Inflammatory macrophage treated with lipopolysaccharide for 4 hours (primary cell): ENCODE measurements at regions not wholly inside any gene's neighbourhood (a gene's known extent, or its start where the extent isn't known, plus 50 kb on each side); places are given as distances from the start of the nearest gene placed in this dataset.
A peak's percentile ranks its signal among the peaks of the same experiment; 100 is the strongest.
"Not testable (repeated sequence)": the region's sequence is repeated elsewhere in the genome, so short reads cannot be mapped to it uniquely, and the experiment has no call there.

Source experiments
- DNase-seq: peaks from one replicate; pipeline ENCODE4 v3.0.0-alpha.2; 2020

DNA sequence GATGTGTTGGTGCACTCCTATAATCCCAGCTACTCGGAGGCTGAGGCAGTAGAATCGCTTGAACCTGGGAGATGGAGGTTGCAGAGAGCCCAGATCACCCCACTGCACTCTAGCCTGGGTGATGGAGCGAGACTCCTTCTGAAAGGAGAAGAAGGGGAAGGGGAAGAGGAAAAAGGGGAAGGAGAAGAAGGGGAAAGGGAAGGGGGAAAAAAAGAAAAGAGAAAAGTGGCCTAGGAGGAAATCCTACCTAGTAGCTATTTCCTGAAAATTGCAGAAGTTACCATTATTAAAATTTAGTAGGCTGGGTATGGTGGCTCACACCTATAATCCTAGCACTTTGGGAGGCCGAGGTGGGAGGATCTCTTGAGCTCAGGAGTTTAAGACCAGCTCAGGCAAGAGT lies 67.4 kb downstream of the ARRDC3 start:
- peak; percentile 53 for DNase-seq

GRCh38 chr5:91313757-91314673 lies 69.1 kb downstream of the ARRDC3 start:
- DNase-seq = peak; percentile 99

DNA sequence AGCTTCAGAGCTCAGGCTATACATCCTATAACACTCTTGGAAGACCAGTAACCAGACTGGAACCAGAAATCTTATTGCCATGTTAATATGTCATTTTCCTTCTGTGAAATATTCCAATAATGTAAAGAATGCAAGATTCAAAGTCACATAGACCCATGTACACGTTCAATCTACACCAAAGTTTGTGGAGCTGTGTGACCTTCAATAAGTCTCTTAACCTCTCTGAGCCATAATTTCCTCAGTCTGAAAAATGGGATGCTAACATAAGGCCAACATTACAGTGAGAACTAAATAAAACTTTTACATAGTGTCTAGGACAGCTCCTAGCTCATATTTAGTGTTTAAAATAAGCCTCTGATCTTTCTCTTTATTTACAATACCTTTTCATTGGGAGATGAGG lies 70.4 kb downstream of the ARRDC3 start:
- DNase-seq = no peak

DNA sequence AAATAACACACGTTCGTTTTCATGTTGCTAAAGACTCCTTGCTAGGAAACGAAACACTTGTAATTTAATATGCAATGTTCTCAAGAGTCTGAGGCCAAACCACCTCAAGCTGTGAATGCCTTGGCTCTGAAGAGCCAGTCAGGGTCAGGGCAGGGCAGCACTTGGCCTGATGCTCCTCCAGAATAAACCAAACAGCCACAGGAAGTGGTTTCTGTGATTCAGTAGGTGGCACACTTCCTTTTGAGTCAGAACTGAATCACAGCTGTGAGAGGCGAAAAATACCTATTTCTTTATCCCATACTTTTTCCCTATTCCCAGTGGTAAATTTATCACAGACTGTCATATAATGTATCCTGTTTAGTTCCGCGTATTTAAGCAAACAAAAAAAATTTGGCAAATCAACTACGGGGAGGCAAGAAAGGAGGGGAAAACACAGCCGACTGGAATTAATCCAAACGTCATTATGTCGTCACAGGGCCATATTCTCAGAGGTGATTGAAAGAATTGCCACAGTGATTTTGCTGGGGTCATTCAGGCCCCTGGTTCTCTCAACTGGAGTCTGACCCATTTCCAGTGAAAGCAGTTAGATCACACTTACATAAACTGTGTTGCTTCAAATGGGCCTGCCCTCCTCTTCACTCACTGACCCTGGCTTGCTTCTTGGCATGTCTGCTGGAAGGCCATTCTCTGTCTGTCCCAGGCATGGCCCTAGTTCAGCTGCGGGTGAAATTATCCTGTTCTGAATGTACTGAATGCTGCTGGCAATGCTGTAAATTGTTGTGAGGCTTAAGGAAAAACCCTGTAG lies 71.2 kb downstream of the ARRDC3 start:
- peak; percentile 94 for DNase-seq

DNA sequence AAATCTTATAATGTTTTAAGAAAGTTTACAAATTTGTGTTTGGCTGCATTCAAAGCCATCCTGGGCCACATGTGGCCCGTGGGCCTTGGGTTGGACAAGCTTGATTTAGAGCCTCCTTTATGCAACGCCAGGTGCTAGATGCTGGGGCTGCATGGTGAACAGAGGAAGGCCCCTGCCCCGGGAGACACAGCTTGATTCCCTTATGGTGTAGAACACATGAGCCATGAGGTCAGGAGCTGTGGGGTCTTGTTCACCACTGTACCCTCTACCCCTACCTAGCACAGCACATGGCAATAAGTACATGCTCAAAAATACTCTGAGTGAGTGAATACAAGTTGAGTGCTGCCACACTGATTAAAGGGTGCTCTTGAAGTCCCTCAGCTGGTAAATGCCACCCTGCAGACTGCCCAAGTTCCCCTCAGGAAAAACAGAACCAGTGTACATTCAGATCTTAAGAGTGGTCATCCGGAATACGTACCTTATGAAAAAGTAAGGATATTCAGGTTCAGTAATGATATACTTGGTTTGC lies 71.9 kb downstream of the ARRDC3 start:
- no peak for DNase-seq

- DNase-seq = not testable (repeated sequence)
Measured at GRCh38 chr5:91308157-91308556, 75.0 kb downstream of the ARRDC3 start.

DNA sequence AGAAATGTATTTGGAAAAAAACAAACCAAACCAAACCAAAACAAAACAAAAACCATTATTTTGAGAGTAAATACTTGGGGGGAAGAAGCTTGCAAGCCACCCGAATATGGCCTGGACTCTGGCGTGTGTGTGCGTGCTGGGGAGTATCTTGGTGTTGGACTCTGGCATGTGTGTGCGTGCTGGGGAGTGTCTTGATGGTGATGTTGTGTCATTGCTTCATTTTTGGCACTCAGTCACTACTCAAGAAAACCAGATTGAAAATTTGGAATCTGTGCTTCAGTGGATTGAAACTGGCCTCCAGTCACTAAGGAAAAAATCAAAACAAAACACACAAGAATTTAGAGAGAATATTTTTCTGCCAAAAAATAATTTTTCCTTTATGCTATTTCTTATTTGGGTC lies 76.1 kb downstream of the ARRDC3 start:
- no peak for DNase-seq

DNA sequence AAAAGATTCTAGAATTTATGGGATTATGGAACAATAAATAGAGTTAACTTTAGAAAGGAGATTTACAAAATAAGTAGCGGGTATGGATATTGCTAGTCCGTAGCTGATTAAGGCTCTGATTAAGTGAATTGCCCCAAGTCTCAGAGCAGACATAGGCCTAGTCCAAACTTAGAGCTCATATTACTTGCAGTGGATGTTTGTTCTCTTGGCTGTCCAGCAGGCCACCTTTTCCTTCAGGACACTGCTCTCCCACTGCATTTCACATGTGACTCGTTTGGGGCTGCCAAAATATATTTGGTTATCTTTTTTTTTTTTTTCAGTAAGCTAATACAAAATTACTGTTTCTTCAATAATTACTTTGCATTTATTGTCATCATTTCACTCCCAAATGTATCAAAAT lies 76.6 kb downstream of the ARRDC3 start:
- no peak for DNase-seq

DNA sequence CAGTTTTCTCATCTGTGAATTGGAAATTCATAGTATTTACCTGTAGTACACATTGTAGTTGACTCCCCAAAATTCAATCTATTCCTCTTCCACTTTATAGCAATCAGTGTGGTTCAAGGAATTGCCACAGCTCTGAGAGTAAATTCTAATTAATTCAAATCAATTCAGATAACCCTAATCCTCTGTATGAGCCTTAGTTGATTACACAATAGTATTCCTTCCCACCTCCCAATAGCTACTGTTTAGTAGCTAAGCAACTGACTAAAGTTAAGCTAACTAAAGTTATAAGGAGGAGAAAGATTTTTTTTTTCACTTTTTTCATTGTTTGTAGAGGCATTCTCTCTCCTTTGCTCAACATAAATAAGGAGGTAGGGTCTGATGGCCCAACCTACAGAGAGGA lies 77.5 kb downstream of the ARRDC3 start:
- DNase-seq = no peak

DNA sequence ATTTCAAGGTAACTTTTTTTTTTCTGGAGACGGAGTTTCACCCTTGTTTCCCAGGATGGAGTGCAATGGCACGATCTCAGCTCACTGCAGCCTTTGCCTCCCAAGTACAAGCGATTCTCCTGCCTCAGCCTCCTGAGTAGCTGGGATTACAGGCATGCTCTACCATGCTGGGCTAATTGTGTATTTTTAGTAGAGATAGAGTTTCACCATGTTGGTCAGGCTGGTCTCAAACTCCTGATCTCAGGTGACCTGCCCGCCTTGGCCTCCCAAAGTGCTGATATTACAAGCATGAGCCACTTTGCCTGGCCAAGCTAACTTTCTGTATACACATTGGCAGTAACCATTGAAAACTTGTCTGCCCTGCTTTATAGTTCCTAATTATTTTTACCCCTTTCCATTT lies 79.1 kb downstream of the ARRDC3 start:
- DNase-seq = not testable (repeated sequence)

- no peak for DNase-seq
Measured at GRCh38 chr5:91302958-91303357, 80.2 kb downstream of the ARRDC3 start.

DNA sequence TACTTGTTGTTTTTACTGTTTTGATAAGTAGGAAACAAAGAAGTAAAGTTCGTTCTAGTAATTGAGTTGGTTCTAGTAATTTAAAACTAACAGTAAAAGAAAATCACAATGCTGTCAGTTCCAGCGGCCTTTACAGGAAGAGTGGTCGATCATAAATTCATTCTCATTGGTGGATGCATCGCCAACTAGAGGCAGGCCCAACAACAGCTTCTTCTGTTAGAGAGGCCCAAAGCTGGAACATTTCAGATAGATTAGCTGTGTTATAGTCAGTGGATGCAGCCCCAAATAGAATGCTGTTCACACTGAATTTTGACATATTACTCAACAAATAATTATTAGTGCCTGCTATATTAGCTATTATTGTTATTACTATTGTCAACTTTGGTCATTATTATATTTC lies 80.8 kb downstream of the ARRDC3 start:
- no peak for DNase-seq

- DNase-seq = peak; percentile 94
Measured at GRCh38 chr5:91301106-91301846, 81.8 kb downstream of the ARRDC3 start.

DNA sequence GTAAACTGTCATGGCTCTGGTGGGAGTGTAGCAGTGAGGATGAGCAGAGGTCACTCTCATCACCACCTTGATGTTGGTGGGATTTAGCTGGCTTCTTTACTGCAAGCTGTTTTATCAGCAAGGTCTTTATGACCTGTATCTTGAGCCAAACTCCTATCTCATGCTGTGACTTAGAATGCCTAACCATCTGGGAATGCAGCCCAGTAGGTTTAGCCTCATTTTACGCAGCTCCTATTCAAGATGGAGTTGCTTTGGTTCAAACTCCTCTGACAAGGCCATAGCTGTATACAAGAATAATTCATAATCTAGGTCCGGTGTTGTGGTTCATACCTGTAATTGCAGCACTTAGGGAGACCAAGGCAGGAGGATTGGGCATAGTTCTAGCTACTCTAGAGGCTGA lies 85.1 kb downstream of the ARRDC3 start:
- DNase-seq = no peak

DNA sequence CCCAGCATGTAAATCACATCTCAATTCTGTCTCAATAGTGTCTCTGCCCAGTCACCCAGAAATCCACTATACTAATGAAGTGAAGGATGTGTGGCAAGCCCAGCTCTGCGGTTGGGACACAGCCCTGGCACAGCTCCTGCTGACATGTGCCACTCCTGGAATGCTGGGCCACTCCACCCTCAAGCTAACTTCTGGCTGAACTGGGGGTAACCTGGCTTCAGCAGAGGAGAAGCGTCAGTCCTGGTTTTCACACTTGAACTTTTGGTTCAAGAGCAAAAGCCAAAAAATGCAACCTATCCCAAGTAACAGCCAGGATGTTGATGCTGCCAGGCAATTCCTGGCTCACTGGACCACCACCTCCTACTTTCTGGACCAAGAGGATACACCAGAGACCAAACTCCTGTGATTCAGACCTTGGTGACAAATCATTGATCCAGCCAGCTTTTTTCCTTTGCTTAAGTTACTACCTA lies 86.4 kb downstream of the ARRDC3 start:
- DNase-seq = peak; percentile 37

GRCh38 chr5:91296102-91296501 lies 87.0 kb downstream of the ARRDC3 start:
- DNase-seq = not testable (repeated sequence)

DNA sequence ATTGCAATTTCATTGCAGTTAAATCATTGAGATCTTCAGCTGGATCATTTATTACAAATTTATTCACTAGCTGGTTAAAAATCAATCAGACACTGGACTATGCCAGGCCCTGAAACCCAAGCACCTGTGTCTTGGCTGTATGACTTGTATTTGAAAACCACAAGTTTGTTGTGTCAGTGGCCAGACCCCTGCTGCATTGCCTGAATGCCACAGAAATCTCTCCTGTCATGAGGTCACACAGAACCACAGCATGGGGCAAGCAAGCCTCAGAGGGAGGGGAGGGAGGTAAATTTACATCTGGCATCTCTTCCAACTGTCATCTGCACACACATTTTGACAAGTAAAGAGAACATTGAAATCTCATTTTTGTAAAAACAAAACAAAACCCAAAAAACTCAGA lies 90.0 kb downstream of the ARRDC3 start:
- DNase-seq = peak; percentile 26

DNA sequence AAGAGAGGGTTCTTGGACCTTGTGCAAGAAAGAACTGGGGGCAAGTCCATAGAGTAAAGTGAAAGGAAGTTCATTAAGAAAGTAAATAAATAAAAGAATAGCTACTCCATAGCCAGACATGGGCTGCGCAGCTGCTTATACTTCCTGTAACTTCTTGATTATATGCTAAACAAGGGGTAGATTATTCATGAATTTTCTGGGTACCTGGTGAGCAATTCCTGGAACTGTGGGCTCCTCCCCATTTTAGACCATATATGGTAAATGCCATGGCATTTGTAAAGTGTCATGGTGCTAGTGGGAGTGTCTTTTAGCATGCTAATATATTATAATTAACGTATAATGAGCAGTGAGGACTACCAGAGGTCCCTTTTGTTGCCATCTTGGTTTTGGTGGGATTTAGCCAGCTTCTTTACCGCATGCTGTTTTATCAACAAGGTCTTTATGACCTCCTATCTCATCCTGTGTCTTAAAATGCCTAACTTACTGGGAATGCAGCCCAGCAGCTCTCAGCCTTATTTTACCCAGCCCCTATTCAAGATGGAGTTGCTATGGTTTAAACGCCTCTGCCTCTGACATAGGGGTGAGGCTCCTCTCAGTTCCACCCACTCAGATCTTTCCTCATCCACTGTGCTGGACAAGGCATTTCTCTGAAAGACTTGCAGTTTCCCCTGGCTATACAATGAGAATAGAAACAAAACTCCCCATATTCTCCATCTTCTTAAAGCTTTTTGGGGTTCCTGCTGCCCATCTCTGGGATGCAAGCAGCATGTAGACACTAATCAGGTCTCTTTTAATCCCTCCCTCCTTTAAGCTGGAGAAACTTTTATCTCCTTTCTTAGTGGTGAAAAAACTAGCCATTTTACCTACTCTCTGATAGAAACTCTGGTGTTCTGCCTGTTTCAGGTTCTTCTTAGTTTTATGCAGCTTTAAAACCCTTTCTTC lies 91.2 kb downstream of the ARRDC3 start:
- DNase-seq = peak; percentile 76

- DNase-seq = no peak
Measured at GRCh38 chr5:91288118-91288916, 94.8 kb downstream of the ARRDC3 start.

GRCh38 chr5:91285062-91285461 lies 98.1 kb downstream of the ARRDC3 start:
- peak; percentile 33 for DNase-seq

DNA sequence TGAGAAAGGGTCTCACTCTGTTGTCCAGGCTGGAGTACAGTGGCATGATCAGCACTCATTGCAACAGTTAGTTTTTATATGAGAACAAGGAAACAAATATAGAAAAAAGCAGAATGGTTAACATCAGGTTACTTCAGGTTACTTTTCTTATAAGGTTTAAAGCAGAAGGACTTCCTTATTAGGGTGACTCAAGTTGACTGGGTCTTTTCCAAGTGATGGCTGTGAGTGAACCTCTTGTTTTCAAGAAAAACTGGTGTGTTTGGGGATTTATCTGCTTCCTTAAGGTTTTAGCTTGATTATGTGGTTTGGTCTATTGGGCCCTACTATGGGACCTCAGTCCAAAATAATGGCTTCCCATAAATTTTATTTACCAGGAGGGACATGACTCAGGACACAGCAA lies 99.2 kb downstream of the ARRDC3 start:
- DNase-seq = peak; percentile 53
